Retinal pigment epithelial cell (primary cell): ENCODE measurements at regions not wholly inside any gene's neighbourhood (a gene's known extent, or its start where the extent isn't known, plus 50 kb on each side); places are given as distances from the start of the nearest gene placed in this dataset.
"Not testable (repeated sequence)": the region's sequence is repeated elsewhere in the genome, so short reads cannot be mapped to it uniquely, and the experiment has no call there.

ENCODE experiments used
- DNase-seq: peaks from one replicate; pipeline ENCODE4 v3.0.0-alpha.2; 2010; ENCODE audit warnings: low read depth
- H3K4me3 ChIP-seq: 2 replicates; pipeline ENCODE4 v1.5.1; 2011; ENCODE audit warnings: mild to moderate bottlenecking, low read length, control low read depth, moderate library complexity
- TF ChIP-seq, protein P1 (sequence below): conservative IDR thresholded peaks from 2 replicates; pipeline ENCODE4 v1.5.1; 2011; ENCODE audit warnings: low read depth, low read length, control low read depth, inconsistent platforms

DNA sequence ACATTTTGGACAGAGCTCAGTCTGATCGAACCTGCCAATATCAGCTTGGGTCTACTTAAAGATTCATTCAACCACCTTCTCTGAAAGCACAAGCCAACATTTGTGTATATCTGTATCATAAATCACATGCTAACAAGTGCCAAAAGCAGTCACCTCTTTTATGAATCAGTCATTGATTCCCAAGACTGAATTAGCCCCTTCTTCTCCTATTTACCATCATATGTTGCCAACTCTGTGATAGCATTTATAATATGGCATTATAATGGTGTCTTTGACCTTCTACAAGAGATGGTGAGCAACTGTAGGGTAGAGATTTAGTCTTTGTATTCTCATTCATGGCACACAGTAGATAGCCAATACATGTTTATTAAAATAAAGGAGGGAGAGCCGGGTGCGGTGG is 61.4 kb downstream of the DDX53 start:
- DNase-seq: no peak
- TF ChIP-seq, protein P1, sequence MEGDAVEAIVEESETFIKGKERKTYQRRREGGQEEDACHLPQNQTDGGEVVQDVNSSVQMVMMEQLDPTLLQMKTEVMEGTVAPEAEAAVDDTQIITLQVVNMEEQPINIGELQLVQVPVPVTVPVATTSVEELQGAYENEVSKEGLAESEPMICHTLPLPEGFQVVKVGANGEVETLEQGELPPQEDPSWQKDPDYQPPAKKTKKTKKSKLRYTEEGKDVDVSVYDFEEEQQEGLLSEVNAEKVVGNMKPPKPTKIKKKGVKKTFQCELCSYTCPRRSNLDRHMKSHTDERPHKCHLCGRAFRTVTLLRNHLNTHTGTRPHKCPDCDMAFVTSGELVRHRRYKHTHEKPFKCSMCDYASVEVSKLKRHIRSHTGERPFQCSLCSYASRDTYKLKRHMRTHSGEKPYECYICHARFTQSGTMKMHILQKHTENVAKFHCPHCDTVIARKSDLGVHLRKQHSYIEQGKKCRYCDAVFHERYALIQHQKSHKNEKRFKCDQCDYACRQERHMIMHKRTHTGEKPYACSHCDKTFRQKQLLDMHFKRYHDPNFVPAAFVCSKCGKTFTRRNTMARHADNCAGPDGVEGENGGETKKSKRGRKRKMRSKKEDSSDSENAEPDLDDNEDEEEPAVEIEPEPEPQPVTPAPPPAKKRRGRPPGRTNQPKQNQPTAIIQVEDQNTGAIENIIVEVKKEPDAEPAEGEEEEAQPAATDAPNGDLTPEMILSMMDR: no peak
- no peak overlapping the region for H3K4me3 ChIP-seq

DNA sequence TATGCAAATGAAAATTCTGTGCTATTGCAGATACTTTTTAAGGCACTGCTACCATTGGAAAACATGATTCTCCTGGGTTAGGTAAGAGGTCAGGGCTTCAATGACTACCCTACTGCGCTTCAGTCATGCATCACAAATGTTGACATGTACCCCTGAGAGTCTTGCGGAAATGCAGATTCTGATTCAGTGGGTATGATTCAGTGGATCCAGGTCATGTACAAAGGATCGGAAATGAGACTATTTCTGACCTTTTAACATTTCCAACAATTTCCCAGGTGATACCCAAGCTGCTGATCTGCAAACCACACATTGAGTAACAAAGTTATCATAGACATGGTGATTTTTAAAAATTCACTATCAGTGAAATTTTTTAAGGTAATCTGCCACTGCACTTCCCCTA is 62.6 kb downstream of the DDX53 start:
- DNase-seq: no peak
- no peak overlapping the region for H3K4me3 ChIP-seq
- TF ChIP-seq, protein P1: no peak

- no peak for DNase-seq
- no peak overlapping the region for H3K4me3 ChIP-seq
- TF ChIP-seq, protein P1: no peak
Observed at GRCh38 chrX:23066588-23067281, 67.0 kb downstream of the DDX53 start.

GRCh38 chrX:23075461-23075860 is 75.7 kb downstream of the DDX53 start:
- not testable (repeated sequence) for H3K4me3 ChIP-seq

DNA sequence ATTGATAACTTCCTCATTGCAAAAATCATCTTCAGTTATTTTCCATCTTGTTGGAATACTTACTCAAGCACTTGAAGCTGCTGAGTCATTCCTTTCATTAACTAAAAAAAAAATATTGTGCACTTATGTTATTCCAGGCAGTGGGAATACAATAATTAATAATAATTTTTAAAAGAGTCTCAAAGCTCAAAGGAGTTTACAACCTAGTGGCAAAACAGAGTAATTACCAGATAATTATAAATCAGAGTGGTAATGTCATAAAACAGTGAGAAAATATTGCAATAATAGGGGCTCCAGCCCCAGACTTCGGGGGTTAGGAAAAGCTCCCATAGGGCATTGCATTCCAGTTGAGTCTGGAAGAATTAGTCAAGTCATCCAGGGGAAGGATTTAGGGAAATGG is 79.6 kb downstream of the DDX53 start:
- H3K4me3 ChIP-seq: no peak overlapping the region
- DNase-seq: no peak
- TF ChIP-seq, protein P1: peak; percentile 17

More at GRCh38 chrX:23075461-23075860, 75.7 kb downstream of the DDX53 start:
- DNase-seq: not testable (repeated sequence)

- no peak for DNase-seq
- TF ChIP-seq, protein P1: no peak
- no peak overlapping the region for H3K4me3 ChIP-seq
Observed at GRCh38 chrX:23100826-23101225, 101.1 kb downstream of the DDX53 start.

DNA sequence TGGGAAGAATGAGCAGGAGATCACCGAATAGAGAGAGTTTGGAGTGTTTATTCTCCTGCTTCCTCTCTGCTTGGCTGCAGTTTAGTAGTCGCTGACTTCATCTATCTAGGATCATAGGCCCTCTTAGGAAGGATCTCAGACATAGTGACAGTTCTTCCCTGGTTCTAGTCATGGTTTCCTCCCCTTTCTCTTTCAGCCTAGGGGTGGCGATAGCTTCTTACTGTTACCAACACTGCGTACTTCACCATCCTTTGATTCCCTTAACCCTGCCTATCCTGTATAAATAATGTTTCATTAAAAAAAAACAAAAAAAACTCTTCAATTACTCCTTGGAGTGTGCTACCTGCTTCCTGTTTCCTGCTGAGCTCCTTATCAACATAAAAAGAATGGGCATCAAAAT is 103.8 kb downstream of the DDX53 start:
- no peak for DNase-seq
- TF ChIP-seq, protein P1: no peak
- H3K4me3 ChIP-seq: no peak overlapping the region

- TF ChIP-seq, protein P1: no peak
- H3K4me3 ChIP-seq: no peak overlapping the region
- no peak for DNase-seq
Observed at GRCh38 chrX:23114241-23114640, 114.5 kb downstream of the DDX53 start.
